ENCODE measurements at regions not wholly inside any gene's neighbourhood (a gene's known extent, or its start where the extent isn't known, plus 50 kb on each side); places are given as distances from the start of the nearest gene placed in this dataset.

DNA sequence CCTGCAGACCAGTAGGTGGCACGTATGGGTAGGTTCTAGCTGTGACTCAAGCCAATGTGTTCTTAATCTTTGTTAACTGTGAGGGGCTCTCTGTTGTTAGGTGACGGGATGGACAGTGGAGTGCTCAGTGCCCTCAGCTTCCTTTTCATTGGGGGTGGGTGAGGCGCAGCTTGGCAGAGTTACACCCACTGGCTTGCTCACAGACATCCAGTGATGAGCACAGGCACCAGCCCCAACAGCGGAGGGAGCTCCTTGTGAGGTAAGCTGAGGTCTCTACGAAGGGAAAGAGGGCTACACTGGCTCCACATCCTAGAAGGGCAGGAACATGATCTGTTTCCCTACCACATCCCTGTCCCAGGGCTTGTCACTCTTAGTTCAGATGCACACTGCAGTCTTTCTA is 871.3 kb downstream of the LRRIQ3 start:
- TF ChIP-seq, protein P1, sequence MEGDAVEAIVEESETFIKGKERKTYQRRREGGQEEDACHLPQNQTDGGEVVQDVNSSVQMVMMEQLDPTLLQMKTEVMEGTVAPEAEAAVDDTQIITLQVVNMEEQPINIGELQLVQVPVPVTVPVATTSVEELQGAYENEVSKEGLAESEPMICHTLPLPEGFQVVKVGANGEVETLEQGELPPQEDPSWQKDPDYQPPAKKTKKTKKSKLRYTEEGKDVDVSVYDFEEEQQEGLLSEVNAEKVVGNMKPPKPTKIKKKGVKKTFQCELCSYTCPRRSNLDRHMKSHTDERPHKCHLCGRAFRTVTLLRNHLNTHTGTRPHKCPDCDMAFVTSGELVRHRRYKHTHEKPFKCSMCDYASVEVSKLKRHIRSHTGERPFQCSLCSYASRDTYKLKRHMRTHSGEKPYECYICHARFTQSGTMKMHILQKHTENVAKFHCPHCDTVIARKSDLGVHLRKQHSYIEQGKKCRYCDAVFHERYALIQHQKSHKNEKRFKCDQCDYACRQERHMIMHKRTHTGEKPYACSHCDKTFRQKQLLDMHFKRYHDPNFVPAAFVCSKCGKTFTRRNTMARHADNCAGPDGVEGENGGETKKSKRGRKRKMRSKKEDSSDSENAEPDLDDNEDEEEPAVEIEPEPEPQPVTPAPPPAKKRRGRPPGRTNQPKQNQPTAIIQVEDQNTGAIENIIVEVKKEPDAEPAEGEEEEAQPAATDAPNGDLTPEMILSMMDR (conservative IDR thresholded peaks at IDR 0.05), result no peak
- no peak for TF ChIP-seq EZH2 (IDR thresholded peaks at IDR 0.05; ENCODE audit: low read depth)

Data from PC-9 (cell line).